HG03135 (cell line): ENCODE measurements at regions not wholly inside any gene's neighbourhood (a gene's known extent, or its start where the extent isn't known, plus 50 kb on each side); places are given as distances from the start of the nearest gene placed in this dataset.

Experiments used
- ATAC-seq: cut with Tn5 transposase; IDR thresholded peaks from one replicate; pipeline ENCODE4 v1.9.1; 2021; ENCODE audit warnings: mild to moderate bottlenecking, moderate library complexity; ENCODE audit not compliant: unreplicated experiment

DNA sequence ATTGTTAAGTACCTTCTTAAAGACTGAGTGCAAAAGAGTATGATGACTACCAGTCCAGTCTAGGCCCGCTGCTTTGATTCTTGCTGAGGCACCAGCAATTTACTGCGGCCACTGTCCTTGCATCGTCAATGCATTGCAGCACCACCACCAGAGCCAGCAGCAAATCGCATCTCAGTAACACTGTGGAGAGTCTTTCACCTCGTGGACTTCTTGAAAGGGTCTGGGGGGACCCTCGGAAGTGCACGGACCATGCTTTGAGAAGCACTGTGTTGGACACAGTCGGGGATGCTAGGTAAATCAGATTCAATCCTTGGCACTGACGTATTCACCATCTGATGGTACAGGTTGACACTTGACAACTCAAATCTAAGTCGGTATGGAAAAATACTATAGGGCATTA lies 493.6 kb downstream of the RPS24 start:
- no peak for ATAC-seq

DNA sequence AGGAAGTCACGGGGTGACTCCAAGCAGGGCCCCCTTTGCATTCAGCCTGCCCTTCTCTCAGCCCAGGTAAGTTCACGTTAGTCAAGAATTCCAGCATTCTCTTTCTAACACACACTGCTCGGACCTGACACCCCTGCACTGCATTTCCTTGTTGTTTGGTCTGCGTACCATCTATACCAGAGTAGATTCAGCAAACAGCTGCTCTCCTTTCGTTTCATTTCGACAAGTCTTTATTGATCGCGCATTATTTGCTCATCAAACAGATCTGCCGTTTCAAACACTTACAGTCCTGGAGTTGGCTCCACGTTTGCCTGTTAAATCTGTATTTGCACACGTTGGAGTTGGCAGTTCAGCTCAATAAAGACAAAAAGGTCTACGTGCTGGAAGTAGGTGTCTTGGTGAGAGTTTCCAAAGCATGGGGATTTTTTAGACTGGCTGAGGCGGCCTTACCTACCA lies 495.1 kb downstream of the RPS24 start:
- no peak for ATAC-seq

DNA sequence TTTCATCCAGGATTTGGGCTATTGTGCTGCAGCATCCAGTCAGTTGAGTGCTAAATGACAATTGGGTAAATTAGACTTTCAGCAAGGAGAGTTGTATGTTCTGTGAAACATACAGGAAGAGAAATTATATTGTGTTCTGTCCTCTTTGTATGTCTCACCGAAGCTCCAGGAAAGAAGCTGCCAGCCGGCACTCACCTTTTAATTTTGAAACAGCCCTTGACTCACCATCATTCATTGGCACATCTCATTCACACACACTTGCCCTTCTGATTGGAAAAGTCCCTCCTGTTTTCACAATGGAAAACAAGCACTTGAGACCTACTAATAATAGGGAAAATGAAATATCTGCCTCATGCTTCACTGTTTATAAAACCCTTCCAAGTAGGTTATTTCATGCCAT lies 495.6 kb downstream of the RPS24 start:
- no peak for ATAC-seq

DNA sequence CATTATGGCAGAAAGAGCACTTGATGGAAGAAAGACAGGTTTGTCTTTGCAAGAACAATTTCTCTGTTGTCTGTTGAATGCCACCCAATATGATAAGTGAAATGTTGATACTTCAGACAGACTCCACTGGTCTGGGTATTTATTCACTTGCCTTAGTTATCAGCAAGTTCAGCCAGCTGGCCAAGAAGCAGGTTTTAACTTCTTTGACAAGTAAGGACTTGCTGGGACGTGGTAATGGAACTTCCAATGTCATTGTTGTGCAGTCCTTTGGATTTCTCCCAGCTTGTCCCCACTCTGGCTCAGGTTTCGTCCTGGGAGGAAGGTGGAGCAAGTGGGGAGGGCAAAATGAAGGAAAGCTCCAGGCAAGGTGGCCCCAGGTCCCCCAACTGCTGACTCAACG lies 497.4 kb downstream of the RPS24 start:
- no peak for ATAC-seq

DNA sequence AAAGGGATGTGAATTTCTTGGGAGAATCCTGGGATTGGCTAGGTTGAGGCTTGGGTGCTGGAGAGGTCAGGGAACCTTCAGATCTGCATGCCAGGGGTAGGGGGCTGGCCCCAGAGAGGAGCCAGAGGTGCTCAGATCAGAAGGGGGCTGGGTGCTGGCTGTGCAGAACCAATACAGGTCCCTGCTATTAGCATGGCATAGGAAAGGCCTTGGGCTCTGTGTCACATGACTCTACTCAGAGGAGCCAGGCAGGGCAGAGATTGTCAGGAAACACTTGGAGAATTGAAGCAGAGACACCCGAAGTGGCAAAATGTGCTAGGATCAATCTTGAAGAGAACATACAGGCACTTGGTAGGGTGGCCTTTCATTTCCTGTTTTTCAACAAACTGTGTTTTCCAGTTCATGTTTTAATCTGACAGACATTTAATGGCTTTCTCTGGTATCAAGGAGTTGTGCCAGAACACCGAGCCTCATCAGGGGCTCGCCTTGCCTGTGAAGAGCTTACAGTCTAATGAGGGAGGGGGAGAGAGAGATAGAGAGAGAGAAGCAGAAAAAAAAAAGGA lies 498.9 kb downstream of the RPS24 start:
- ATAC-seq = no peak

DNA sequence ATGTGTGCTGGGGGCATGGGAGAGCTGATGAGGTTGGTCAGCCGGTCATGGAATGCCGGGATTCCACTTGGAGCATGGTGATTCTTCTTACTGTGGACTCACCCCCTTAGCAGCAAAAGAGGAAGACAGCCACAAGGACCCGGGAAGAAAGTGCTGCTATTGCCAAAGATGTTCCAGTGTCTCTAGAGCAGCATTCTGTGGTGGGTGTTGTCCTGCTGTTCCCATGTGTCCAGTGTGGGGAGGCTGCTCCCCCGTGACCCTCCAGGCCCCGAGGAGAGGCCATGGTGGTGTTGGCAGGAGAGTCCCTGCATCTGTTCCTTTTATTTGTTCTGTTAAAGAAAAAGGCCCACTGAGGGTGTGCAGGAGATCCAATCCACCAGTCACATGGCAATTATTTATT lies 499.4 kb downstream of the RPS24 start:
- ATAC-seq = no peak

DNA sequence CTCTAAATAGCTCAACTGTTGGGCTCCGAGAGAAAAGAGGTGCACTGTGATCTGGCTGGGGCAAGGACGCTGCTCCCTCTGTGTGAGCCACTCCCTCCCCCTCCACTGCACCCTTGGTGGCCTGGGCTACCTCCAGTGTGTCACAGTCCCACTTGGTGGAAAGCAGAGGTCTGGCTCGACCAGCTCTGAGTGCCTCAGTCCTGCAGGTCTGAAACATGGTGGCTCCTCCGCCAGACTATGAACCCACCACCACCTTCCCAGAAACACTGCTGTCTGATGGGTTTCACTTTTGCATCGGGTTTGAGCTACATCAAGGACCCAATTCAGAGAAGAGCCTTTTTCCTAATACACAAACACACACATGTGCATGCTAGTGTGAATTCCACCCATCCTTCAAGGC lies 500.1 kb downstream of the RPS24 start:
- no peak for ATAC-seq

DNA sequence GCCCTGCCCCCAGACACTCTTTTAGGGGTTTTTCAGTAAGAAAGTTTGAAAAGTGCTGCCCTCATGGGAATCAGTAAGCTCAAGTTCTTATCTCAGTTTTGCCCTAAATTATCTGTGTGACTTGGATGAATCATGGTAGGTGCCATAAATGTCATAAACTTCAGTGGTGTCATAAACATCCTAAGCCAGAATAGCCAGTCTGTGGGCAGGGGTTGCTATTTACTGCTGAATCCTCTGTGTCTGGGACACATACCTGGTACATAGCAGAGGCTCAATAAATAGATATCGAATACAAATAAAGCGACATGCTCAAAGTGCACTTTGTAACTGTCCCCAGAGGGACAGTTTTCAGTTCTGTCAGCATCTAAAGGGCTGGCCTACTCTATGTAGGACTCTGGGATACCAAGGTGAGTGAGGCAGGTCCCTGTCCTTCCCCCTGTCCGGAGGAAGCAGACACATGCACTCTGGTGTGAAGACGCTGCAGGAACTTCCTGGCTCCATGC lies 502.1 kb downstream of the RPS24 start:
- no peak for ATAC-seq

DNA sequence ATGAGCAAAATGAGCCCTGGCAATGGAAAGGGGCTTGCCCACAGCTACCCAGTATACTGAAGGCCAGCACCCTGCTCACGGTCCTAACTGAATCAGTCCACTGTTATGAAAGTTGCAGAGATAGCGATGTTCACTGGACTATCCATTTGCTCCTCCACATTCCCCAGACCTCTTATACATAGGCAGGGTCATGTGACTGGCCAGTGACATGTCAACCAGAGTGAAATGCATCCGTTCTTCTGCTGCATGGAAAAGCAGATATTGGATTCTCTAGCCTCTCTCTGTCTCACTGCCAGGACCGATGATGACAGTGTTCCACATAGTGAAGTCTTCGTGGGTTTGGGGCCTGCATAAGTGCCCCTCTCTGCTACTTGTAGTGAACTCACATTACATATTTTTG lies 503.4 kb downstream of the RPS24 start:
- no peak for ATAC-seq

DNA sequence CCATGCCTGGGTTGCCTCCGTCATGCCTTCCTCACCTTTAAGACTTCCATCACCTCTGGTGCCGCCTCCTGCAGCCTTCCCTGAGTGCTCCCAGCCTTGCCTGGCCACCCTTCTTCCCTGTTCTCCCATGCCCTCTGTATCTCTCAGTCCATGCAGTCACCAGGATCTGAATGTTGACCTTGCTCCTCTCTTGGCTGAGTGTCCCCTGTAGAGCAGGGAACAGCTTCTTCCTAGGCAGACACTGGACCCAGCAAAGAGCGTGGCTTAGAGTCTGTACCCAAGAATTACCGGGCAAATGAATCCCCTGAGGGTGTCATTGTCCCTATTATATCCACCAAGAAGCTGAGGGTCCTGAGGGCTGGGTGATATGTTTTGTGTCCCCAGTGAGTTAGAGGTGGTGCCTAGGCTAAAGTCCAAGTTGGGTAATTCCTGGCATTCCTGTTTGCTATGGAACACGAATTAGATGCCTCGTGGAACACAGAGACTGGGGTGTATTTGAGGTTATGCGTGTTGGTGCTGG lies 505.6 kb downstream of the RPS24 start:
- ATAC-seq = no peak

DNA sequence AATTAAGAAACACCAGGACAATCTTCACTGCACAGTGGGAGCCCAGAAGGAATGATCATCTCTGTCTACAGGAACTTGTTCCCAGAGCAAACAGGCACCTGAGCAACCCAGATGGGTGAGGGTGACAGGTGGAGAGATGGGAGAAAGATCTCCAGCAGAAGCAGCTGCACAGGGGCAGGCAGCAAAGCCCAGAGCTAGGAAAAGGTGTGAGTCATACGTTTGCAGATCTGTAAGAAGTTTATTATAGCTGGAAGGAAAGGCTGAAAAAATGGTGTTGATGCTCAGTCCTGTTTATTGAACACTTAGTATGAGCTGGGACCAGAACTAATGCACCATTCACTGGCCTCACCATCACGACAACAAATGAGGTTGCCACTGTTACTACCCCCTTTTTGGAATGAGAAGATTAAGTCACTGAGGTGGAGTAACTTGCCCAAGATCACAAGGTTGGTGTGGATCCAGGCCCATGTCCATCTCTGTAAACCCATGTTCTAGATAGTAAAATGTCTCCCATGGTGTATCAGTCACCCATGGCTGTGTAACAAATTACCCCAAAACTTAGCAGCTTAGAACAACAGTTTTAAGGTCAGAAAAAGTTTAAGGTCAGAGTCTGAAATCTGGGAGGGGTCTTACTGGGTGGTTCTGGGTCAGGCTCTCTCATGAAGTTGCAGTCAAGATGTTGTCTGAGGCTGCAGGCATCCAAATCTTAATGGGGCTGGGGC lies 506.9 kb downstream of the RPS24 start:
- no peak for ATAC-seq

DNA sequence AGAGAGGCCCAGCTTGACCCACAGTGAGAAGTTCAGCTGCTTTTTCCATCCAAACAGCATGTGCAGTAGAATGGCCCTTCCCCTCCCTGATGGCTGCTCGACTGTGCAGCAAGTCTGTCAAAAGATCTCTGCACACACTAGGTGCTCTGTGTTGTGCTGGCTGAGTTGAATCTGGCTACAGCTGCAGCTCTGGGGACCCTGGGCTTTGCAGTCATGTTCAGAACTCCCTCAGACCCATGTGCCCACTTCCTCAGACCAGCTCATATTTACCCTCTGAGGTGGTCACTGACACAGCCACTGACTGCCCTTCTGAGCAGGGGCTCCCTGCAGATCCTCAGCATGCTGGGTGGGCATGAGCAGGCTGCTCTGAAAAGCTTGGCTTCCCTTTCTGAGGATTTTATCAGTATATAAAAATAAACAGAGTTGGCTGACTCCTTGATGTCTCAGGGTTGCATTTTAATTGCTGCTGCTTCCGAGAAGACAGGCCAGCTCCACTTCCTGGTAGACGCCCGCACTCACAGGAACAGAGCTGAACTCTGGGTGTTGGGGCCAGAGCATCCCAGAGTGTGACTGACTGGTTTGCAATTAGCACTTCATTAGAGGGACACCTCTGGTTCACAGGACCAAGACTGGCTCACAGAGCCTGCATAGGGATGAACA lies 507.9 kb downstream of the RPS24 start:
- no peak for ATAC-seq

DNA sequence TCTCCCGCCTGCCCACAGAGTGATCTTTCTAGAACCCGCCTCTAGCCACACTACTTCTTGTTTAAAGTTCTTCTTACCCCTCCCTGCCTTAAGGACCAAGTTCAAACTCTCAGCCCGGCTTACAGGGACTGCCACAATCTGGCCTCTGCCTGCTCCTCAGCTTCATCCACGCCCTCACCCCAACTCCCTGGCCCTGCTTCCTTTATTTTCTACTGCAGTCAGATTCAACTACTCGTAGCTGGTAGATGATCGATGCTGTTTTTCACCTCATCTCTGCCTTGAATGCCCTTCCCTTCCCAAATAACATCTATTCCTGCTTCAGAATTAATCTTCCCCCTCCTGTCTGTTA lies 508.5 kb downstream of the RPS24 start:
- ATAC-seq = no peak

DNA sequence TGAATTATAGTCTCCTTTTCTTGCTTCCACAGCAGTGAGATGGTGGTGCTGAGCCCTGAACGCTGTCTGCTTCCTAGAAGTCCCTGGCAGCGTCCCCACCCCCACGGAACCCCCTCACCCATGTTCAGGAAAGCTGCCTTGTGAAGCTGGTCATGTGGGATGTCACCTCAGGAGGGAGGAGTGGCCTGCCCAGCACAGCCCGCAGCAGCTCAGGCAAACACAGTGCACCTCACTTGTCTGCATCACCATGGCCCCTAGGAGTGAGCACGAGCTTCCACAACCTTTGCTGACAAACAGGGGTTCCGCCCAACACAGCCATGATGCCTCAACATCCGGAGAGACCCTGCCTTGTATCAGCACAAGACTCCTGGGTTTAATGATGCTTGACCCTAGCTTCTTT lies 508.9 kb downstream of the RPS24 start:
- no peak for ATAC-seq

DNA sequence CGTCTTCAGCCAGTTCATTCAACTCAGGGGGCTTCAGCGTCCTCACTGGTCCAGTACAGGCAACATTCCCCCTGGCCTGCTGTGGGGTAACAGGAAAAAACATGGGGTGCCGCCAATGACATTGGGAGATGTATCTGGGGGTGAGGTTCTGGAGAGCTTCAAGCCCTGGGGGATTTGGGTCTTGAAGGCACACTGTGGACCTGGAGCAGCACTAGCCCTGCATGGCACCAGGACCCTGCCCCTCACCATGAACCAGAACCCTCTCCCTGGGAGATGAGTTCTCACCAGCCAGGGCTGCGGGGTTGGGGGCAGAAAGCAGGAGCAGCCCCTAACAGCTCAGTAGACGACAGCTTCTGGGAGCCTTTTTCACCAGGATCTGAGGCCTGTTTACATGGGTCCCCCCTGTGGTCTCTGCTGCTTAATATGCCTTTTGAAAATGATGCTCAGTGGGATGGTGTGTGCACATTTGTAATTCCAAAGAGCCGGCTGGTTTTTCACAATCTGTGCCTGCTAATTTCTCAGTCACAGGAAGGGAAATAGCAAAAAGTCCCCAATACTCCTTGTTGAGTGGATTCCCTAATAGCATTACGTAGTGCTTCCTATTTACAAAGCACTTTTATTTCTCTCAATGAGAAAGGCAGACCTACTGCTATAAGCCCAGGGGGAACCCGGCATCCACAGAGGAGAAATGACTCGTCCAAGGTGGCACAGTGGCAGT lies 509.5 kb downstream of the RPS24 start:
- ATAC-seq = no peak

DNA sequence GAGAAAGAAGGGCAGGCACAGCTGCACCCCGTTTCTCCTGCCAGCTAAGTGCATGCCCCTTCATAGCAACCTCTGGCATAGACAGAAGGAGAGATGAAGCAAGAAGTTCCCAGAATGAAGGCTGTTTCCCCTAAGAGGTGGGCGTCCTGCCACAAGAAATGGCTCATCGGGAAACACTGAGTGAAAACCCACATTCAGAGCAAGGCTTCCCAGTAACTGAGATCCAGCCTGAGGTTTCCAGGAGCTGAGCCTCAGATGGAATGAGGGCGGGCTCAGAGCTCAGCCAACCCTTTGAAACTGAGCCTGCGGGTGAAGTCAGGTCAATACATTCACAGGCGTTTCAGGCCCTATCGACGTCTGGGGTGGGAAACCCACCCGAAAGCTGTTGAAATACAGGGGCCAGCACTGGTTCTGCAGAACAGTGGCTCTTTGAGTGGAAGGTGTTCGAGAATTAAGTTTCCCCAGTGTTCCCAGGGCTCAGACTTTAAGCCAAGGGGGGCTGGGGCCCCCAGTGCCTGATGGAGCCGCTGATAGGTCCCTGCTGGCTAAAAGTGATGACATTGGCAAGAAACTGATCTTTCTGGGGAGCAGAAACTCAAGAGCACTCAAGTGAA lies 510.2 kb downstream of the RPS24 start:
- ATAC-seq = no peak

DNA sequence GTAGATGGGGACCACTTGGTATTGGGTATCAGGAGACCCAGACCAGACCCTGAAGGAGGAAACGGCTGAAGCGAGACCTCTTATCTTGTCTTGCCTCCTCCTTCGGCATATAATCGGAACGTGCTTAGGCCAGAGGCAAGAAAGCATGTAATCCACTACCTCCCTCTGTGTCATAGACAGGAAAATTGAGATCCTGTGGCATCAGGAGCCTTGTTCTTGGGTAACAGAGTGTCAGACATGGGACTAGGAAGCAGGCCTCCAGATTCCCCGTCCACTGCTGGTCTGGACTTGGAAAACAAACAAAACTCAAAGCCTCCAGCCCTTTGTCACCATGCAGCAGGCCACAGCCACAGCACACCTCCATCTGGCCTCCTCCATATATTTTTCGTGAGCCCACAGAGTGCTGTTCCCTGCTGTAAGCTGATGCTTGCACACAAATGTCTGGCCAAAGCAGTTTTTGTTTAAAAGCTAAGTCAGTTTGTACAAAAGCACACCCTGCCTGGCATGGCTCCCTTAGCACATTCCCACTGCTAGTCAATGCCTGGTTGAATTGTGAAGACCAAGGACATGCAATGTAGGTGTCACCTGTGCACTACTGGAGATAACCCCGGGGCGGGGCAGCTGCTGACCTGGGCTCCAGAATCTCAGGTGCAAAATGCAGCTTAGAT lies 510.9 kb downstream of the RPS24 start:
- ATAC-seq = no peak

DNA sequence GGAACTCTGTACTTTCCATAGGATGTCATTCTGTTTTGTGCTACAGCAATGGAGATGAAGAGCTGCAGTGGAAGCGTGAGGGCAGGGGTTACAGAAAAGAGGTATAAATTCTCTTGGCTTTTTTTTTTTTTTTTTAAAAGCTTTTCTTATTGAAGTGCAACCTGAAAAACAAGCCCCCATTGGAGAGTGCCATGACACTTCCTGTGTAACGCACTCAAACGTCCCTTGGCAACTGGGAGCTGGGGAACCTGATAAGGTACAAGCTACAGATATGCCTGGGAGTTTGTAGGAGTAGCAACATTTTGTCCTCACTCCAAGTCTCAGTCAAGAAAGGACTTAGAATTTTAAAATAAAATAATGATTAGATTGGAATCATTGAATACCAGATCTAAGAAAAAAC lies 512.1 kb downstream of the RPS24 start:
- ATAC-seq = no peak

DNA sequence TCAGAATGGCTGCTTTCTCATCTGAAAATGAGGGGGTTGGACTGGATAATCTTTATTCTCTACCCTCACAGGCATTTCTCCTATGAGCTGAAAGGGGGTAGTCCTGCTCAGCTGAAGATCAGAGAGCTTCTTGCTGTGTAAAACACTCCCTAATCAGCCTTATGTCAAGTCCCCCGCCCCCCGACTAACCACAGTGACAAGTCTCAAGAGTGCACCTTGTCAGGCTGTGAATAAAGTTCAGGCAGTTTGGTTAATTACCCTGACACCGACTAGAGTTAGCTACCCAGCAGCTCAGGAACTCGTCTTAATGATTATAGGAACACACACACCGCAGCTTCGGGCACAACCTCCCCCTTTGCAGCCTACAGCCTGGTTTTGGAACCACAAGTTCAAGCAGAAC lies 513.7 kb downstream of the RPS24 start:
- no peak for ATAC-seq

DNA sequence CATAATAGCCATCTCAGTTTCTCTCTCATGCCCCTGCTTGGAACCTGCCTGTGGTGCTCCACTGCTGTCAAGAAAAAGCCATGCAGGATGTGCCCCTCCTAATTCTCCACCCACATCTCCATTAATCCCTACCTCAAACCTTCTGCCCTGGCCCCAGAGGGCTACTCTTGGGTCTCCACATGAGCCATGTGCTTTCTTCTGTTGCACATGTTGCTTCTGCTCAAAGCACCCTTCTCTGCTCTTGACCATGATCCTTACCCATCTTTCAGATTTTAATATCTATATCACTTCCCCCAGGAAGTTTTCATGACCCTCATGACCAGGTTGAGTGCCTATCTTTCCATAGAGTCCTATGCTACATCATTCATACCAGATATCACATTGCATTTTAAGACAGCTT lies 514.2 kb downstream of the RPS24 start:
- no peak for ATAC-seq

DNA sequence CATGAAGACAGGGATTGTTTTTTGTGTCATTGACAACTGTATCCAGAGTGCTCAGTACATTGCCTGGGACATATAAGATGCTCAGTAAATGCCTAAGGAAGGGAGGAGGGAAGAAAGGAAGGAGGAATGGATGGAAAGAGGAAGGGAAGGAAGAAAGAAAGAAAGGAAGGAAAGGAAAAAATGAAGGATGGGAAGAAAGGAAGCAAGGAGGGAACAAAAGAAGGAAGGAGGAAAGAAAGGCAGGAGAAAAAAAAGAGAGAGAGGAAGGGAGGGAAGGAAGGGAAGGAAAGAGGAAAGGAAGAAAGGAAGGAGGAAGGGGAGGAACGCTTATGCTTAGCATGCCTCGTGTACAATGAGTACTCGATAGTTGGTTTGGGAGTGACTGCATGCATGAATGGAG lies 514.7 kb downstream of the RPS24 start:
- ATAC-seq = no peak
